Sigmoid colon (tissue), 6 donors: ENCODE measurements at regions not wholly inside any gene's neighbourhood (a gene's known extent, or its start where the extent isn't known, plus 50 kb on each side); places are given as distances from the start of the nearest gene placed in this dataset.

Experiments used
- DNase-seq: peaks from one replicate; pipeline ENCODE4 v3.0.0-alpha.2; 2019
- H3K27ac ChIP-seq, 4 donors: fragments of 200-600 bp; sonication (generic); one replicate each; pipeline ENCODE4 v1.5.1; 2016 to 2019; ENCODE audit warnings: mild to moderate bottlenecking in 1 of 4
- H3K27me3 ChIP-seq, 3 donors: fragments of 200-600 bp; sonication (generic); one replicate each; pipeline ENCODE4 v1.5.1; 2019; ENCODE audit warnings: mild to moderate bottlenecking in 1 of 3
- H3K36me3 ChIP-seq, 4 donors: fragments of 200-600 bp; sonication (generic); one replicate each; pipeline ENCODE4 v1.5.1; 2016 to 2019
- H3K4me1 ChIP-seq, 4 donors: fragments of 200-600 bp; sonication (generic); one replicate each; pipeline ENCODE4 v1.5.1; 2017 to 2019
- H3K4me3 ChIP-seq, 4 donors: fragments of 200-600 bp; sonication (generic); one replicate each; pipeline ENCODE4 v1.5.1; 2017 to 2019; ENCODE audit warnings: mild to moderate bottlenecking in 2 of 4, moderate library complexity in 1 of 4
- H3K9me3 ChIP-seq, 4 donors: fragments of 200-600 bp in 3 of 4; sonication (generic) in 3 of 4; one replicate each; pipeline versions ENCODE4 v1.5.1 to v1.6.1; 2013 to 2019
- EP300 ChIP-seq, 4 donors: sonication (generic); formaldehyde crosslinking; IDR thresholded peaks; one replicate each; pipeline ENCODE4 v1.6.1; 2017; ENCODE audit warnings: antibody characterized with exemption in 4 of 4
- POLR2A ChIP-seq, 2 donors: fragments of 450-650 bp; IDR thresholded peaks; one replicate each; pipeline ENCODE4 v1.6.1; 2016; ENCODE audit warnings: antibody characterized with exemption in 2 of 2, mild to moderate bottlenecking in 2 of 2, moderate library complexity in 2 of 2
- POLR2AphosphoS5 ChIP-seq, 4 donors: sonication (generic); formaldehyde crosslinking; IDR thresholded peaks; one replicate each; pipeline ENCODE4 v1.6.1; 2017; ENCODE audit warnings: antibody characterized with exemption in 4 of 4
- WGBS, 2 donors: extraction: QIAGEN DNeasy Blood & Tissue Kit; methylation state at CpG; one replicate each; pipeline ENCODE4 v1.1.7; 2013; 5-methylcytosine and 5-hydroxymethylcytosine counted together
- intact Hi-C: fragments of 100-400 bp; cut with DNase I; formaldehyde crosslinking; loops from one replicate; pipeline ENCODE4 v1.15.1; 2023
- TF ChIP-seq, protein P1 (sequence below), 4 experiments: fragments of 450-650 bp in 3 of 4; fragments of 200-600 bp in 1 of 4; IDR thresholded peaks; one replicate each; pipeline ENCODE4 v1.5.1; 2016 to 2019; ENCODE audit warnings: antibody characterized with exemption in 4 of 4, mild to moderate bottlenecking in 3 of 4, moderate library complexity in 2 of 4
- donor health status: healthy with polysubstance abuse.
- donor health status: healthy.

DNA sequence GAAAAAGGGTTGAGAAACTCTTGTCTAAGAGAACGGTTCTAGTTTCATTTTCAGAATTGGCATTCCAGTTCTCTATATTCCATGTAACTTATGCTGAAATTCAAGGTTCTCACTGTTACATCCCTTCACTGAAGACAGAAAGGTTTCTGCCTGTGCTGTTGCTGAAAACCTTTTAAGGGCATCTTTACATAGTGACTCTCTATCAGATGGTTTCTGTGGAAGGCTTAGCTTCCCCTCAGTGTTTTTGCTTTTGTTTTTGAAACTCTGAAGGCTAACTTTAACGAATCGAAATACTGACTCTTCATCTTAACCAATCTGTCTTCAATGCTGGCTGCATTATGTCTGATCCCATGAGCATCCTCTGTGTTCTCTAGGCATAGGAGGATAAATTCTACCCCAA lies 1286.2 kb upstream of the EYS start:
- no peaks in the 10 kb centered on the region for H3K36me3 ChIP-seq
- intact Hi-C loops, result no loop called here
- no peaks in the 10 kb centered on the region for H3K4me1 ChIP-seq
- no peak overlapping the region for H3K27ac ChIP-seq
- TF ChIP-seq, protein P1, sequence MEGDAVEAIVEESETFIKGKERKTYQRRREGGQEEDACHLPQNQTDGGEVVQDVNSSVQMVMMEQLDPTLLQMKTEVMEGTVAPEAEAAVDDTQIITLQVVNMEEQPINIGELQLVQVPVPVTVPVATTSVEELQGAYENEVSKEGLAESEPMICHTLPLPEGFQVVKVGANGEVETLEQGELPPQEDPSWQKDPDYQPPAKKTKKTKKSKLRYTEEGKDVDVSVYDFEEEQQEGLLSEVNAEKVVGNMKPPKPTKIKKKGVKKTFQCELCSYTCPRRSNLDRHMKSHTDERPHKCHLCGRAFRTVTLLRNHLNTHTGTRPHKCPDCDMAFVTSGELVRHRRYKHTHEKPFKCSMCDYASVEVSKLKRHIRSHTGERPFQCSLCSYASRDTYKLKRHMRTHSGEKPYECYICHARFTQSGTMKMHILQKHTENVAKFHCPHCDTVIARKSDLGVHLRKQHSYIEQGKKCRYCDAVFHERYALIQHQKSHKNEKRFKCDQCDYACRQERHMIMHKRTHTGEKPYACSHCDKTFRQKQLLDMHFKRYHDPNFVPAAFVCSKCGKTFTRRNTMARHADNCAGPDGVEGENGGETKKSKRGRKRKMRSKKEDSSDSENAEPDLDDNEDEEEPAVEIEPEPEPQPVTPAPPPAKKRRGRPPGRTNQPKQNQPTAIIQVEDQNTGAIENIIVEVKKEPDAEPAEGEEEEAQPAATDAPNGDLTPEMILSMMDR (IDR thresholded peaks at IDR 0.05), result no peak
- TF ChIP-seq EP300 (IDR thresholded peaks at IDR 0.05), result no peak
- no peak for TF ChIP-seq POLR2AphosphoS5 (IDR thresholded peaks at IDR 0.05)
- TF ChIP-seq POLR2A (IDR thresholded peaks at IDR 0.05), result no peak
- H3K9me3 ChIP-seq, result peaks cover 0 to 2% (median 0%) of the 10 kb centered on the region in 4 donors
- WGBS, 2 donors, result 79 to 87% methylated on average over 3 of the region's 3 CpGs
- no peak overlapping the region for H3K4me3 ChIP-seq
- no peaks in the 10 kb centered on the region for H3K27me3 ChIP-seq
- DNase-seq, result no peak

DNA sequence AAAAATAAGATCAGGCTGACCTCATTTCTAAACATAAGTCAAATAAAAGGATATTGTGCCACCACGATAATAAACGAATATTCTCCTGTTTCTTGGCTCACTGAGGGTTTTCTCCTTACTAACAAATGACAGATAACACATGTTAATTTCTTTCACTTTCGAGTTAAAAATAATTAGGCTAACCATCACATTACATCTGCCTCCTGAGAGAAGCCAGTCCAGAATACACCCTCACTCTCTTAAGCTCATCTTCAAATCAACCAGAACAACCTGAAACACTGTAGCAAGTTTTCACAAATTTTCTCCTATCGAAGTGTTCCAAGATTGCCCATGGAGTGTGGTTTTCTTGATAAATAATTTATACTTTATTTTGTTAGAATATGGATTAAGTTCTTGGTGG lies 1285.6 kb upstream of the EYS start:
- Histone ChIP-seq H3K27me3 (no peaks in the 10 kb centered on the region), H3K36me3 (no peaks in the 10 kb centered on the region), H3K4me3 (no peak overlapping the region), H3K27ac (no peak overlapping the region), H3K9me3 (peaks cover 0 to 2% (median 0%) of the 10 kb centered on the region in 4 donors), H3K4me1 (no peaks in the 10 kb centered on the region)
- no peak for DNase-seq
- intact Hi-C loops, result no loop called here
- TF ChIP-seq POLR2A (IDR thresholded peaks at IDR 0.05) (no peak), EP300 (IDR thresholded peaks at IDR 0.05) (no peak), POLR2AphosphoS5 (IDR thresholded peaks at IDR 0.05) (no peak)
- TF ChIP-seq, protein P1 (IDR thresholded peaks at IDR 0.05), result no peak
- WGBS, 2 donors, result 75 to 83% methylated on average over 4 of the region's 4 CpGs

DNA sequence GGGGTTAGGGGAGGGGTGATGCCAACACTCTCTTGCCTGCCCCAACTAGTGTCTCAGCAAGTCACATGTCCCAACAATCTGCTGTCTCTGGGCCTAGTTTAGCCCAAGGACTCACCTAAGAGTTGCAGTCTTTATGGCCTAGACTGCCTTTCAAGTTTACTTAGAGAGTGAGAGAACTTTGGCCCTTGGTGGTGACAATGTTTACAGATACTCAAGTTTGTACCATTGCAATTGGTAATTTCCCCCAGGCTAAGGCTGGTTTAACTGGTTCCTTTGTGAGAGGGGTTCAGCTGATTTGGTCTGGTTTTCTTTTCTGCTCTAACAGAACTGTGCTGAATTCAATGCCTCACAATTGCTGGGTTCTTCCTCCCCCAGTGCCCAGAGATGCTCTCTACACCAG lies 1279.9 kb upstream of the EYS start:
- Histone ChIP-seq H3K27ac (no peak overlapping the region), H3K4me1 (no peaks in the 10 kb centered on the region), H3K27me3 (no peaks in the 10 kb centered on the region), H3K36me3 (no peaks in the 10 kb centered on the region), H3K9me3 (no peaks in the 10 kb centered on the region), H3K4me3 (no peak overlapping the region)
- no peak for TF ChIP-seq POLR2AphosphoS5 (IDR thresholded peaks at IDR 0.05)
- TF ChIP-seq POLR2A (IDR thresholded peaks at IDR 0.05), result no peak
- no peak for TF ChIP-seq EP300 (IDR thresholded peaks at IDR 0.05)
- TF ChIP-seq, protein P1 (IDR thresholded peaks at IDR 0.05), result no peak
- no peak for DNase-seq
- intact Hi-C loops, result no loop called here

DNA sequence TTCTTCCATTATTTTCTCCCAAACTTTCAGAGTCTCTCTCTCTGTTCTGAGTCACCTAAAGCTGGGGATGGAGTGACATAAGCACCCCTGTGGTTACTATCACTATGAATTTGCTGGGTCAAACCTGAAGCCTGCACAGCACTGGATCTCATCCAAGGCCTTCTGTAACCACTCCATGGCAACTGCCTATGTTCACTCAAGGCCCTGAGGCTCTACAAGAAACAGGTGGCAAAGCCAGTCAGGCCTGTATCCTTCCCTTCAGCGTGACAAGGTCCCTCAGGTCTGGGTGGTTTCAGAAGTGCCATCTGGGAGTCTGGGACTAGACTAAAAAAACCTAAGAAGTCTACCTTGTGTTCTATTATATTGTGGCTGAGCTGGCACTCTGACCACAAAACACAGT lies 1278.8 kb upstream of the EYS start:
- intact Hi-C loops, result no loop called here
- WGBS, 2 donors, result 58 to 74% methylated on average over 1 of the region's 1 CpG

DNA sequence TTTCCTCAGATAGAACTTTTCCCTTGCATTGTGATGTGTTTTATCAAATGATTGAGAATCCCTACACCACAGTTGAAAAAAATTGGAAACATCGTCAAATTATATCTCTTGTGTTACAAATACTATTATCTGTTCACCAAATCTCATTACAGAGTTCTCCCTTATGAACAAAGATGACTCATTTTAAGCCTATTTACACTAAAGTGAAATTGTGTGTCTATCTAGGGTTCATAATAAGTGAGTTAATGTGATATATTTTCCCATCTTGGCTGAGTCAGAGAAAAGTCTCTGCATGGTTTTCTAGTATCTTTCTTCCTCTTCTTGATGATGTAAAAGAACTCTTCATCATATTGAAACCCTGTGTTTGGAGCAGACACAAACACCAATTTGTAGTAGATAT lies 1263.3 kb upstream of the EYS start:
- H3K36me3 ChIP-seq, result no peaks in the 10 kb centered on the region
- no peak for DNase-seq
- intact Hi-C loops, result no loop called here

More for the DNA sequence above, 1278.8 kb upstream of the EYS start:
- Histone ChIP-seq H3K36me3 (no peaks in the 10 kb centered on the region), H3K27ac (no peak overlapping the region), H3K9me3 (no peaks in the 10 kb centered on the region), H3K4me3 (no peak overlapping the region), H3K27me3 (no peaks in the 10 kb centered on the region), H3K4me1 (no peaks in the 10 kb centered on the region)
- DNase-seq, result no peak
- TF ChIP-seq, protein P1 (IDR thresholded peaks at IDR 0.05), result no peak
- TF ChIP-seq EP300 (IDR thresholded peaks at IDR 0.05) (no peak), POLR2AphosphoS5 (IDR thresholded peaks at IDR 0.05) (no peak), POLR2A (IDR thresholded peaks at IDR 0.05) (no peak)

More for the DNA sequence above, 1263.3 kb upstream of the EYS start:
- Histone ChIP-seq H3K4me3 (no peak overlapping the region), H3K27ac (no peak overlapping the region), H3K9me3 (no peaks in the 10 kb centered on the region), H3K27me3 (no peaks in the 10 kb centered on the region), H3K4me1 (no peaks in the 10 kb centered on the region)
- TF ChIP-seq POLR2AphosphoS5 (IDR thresholded peaks at IDR 0.05) (no peak), EP300 (IDR thresholded peaks at IDR 0.05) (no peak), POLR2A (IDR thresholded peaks at IDR 0.05) (no peak)
- TF ChIP-seq, protein P1 (IDR thresholded peaks at IDR 0.05), result no peak
- 86 to 91% methylated on average over 1 of the region's 1 CpG for WGBS, 2 donors
